Endothelial cell of umbilical vein (primary cell): ENCODE measurements at regions not wholly inside any gene's neighbourhood (a gene's known extent, or its start where the extent isn't known, plus 50 kb on each side); places are given as distances from the start of the nearest gene placed in this dataset.

ENCODE experiments used
- BruUV-seq: library from RNA; stranded (reverse); fragments of 400-500 nt; replicated peaks from 2 replicates; lab custom pipeline; 2021; lab: Mats Ljungman, UMichigan
- CTCF ChIA-PET: fragments of 300-600, 350-600 bp; sonication (Branson Sonifier 250); formaldehyde crosslinking; loops from one replicate; lab custom pipeline; 2021; ENCODE audit warnings: antibody characterized with exemption, inconsistent platforms; lab: Charles Lee
- POLR2A ChIA-PET: fragments of 300-600, 350-600 bp; sonication (Branson Sonifier 250); formaldehyde crosslinking; loops from one replicate; lab custom pipeline; 2021; ENCODE audit warnings: antibody characterized with exemption, inconsistent platforms; lab: Charles Lee
- DNase-seq: peaks from one replicate; pipeline ENCODE4 v3.0.0-alpha.2; 2011; ENCODE audit warnings: low read depth, low spot score
- FAIRE-seq: peaks from 2 replicates; lab custom pipeline; 2011; peaks lifted over from hg19 to GRCh38; lab: Jason Lieb, UNC
- H2AFZ ChIP-seq: 2 replicates; pipeline ENCODE4 v1.6.0; 2012; ENCODE audit warnings: low read depth, low read length, control low read depth, inconsistent platforms
- H3K27ac ChIP-seq: 2 replicates; pipeline ENCODE4 v1.5.1; 2011; ENCODE audit warnings: low read depth, mild to moderate bottlenecking, control low read depth, low read length, moderate library complexity; ENCODE audit not compliant: insufficient read depth
- H3K27me3 ChIP-seq, 2 experiments: 2 replicates each; pipeline versions ENCODE4 v1.6.0 to v1.6.1; 2011; ENCODE audit warnings: low read length in 2 of 2, mixed read lengths in 1 of 2; ENCODE audit not compliant: control insufficient read depth in 2 of 2, insufficient read depth in 2 of 2
- H3K36me3 ChIP-seq, 2 experiments: 2 replicates in 1 of 2; 3 replicates in 1 of 2; pipeline ENCODE4 v1.5.1; 2011; ENCODE audit warnings: low read length in 2 of 2, mild to moderate bottlenecking in 1 of 2, moderate library complexity in 1 of 2; ENCODE audit not compliant: control insufficient read depth in 2 of 2, insufficient read depth in 2 of 2; ENCODE audit errors: extremely low read depth in 1 of 2
- H3K4me1 ChIP-seq: 3 replicates; pipeline ENCODE4 v1.5.1; 2011; ENCODE audit warnings: mild to moderate bottlenecking, low read length; ENCODE audit not compliant: control insufficient read depth, insufficient read depth; ENCODE audit errors: extremely low read depth
- H3K4me2 ChIP-seq: 2 replicates; pipeline ENCODE4 v1.6.1; 2011; ENCODE audit warnings: low read length, control low read depth, mixed read lengths; ENCODE audit not compliant: insufficient read depth
- H3K4me3 ChIP-seq, 3 experiments: fragments of 200-600 bp in 1 of 3; sonication (generic), shearing (Covaris generic) in 1 of 3; replicated peaks in 1 of 3; 2 replicates each; pipeline ENCODE4 v1.5.1; 2011 to 2016; ENCODE audit warnings: control low read depth in 3 of 3, low read length in 3 of 3, mild to moderate bottlenecking in 2 of 3, inconsistent platforms in 1 of 3, low read depth in 1 of 3, moderate library complexity in 1 of 3; ENCODE audit not compliant: insufficient read depth in 1 of 3
- H3K79me2 ChIP-seq: 2 replicates; pipeline ENCODE4 v1.6.0; 2012; ENCODE audit warnings: low read length, inconsistent platforms; ENCODE audit not compliant: control insufficient read depth, insufficient read depth
- H3K9ac ChIP-seq: replicated peaks from 2 replicates; pipeline ENCODE3; 2011; ENCODE audit warnings: low read length, control low read depth; ENCODE audit not compliant: insufficient read depth; ENCODE audit errors: extremely low read depth
- H3K9me1 ChIP-seq: replicated peaks from 3 replicates; pipeline ENCODE4 v1.6.0; 2011; ENCODE audit warnings: mild to moderate bottlenecking, low read length; ENCODE audit not compliant: control insufficient read depth, insufficient read depth; ENCODE audit errors: extremely low read depth
- H3K9me3 ChIP-seq: replicated peaks from 2 replicates; pipeline ENCODE4 v1.5.1; 2012; ENCODE audit warnings: low read length, inconsistent platforms; ENCODE audit not compliant: control insufficient read depth, insufficient read depth
- H4K20me1 ChIP-seq: replicated peaks from 2 replicates; pipeline ENCODE3; 2011; ENCODE audit warnings: mild to moderate bottlenecking, low read length; ENCODE audit not compliant: control insufficient read depth, insufficient read depth; ENCODE audit errors: extremely low read depth
- EZH2 ChIP-seq: IDR thresholded peaks from 2 replicates; pipeline ENCODE4 v1.6.1; 2012; ENCODE audit warnings: borderline replicate concordance, low read depth, mild to moderate bottlenecking, moderate library complexity, low read length, inconsistent platforms; ENCODE audit not compliant: severe bottlenecking
- FOS ChIP-seq: IDR thresholded peaks from 2 replicates; pipeline ENCODE4 v1.6.1; 2011; ENCODE audit warnings: mild to moderate bottlenecking, low read length, moderate library complexity, borderline replicate concordance; ENCODE audit not compliant: insufficient read depth
- GATA2 ChIP-seq: IDR thresholded peaks from 2 replicates; pipeline ENCODE4 v1.7.0; 2011; ENCODE audit warnings: low read depth, mild to moderate bottlenecking, moderate library complexity, mixed read lengths, low read length; ENCODE audit not compliant: insufficient read length, insufficient read depth
- JUN ChIP-seq: IDR thresholded peaks from 2 replicates; pipeline ENCODE4 v1.6.1; 2011; ENCODE audit warnings: borderline replicate concordance, low read depth; ENCODE audit not compliant: insufficient read length, insufficient read depth
- MYC ChIP-seq: IDR thresholded peaks from one replicate; pipeline ENCODE4 v1.6.1; 2011; ENCODE audit warnings: mild to moderate bottlenecking, low read depth, low read length
- POLR2A ChIP-seq: IDR thresholded peaks from 2 replicates; pipeline ENCODE4 v1.6.1; 2012; ENCODE audit warnings: low read depth, mild to moderate bottlenecking, control low read depth, low read length
- POLR2AphosphoS5 ChIP-seq: IDR thresholded peaks from 2 replicates; pipeline ENCODE4 v1.6.1; 2012; ENCODE audit warnings: low read depth, mild to moderate bottlenecking, control low read depth, low read length, moderate library complexity; ENCODE audit not compliant: insufficient read depth
- dilution Hi-C: fragments of 300-500 bp; cut with MboI; formaldehyde crosslinking; loops from one replicate; pipeline ENCODE4 v1.15.0; 2019; ENCODE audit warnings: low sequenced_read_pairs; ENCODE audit not compliant: extremely low pct_ligation_motif_present
- intact Hi-C: fragments of 100-400 bp; cut with micrococcal nuclease; formaldehyde crosslinking; loops from one replicate; pipeline ENCODE4 v1.10.0; 2022
- TF ChIP-seq, protein P1 (sequence below): IDR thresholded peaks from 2 replicates; pipeline ENCODE4 v1.6.1; 2011; ENCODE audit not compliant: insufficient read depth, insufficient read length
- TF ChIP-seq, protein P2 (sequence below), 2 donors: IDR thresholded peaks; 1 replicate in 1 of 2; 2 replicates in 1 of 2; pipeline ENCODE4 v1.5.1; 2011; ENCODE audit warnings: low read length in 2 of 2, mild to moderate bottlenecking in 2 of 2, moderate library complexity in 2 of 2, control low read depth in 1 of 2, inconsistent platforms in 1 of 2, low read depth in 1 of 2; ENCODE audit not compliant: insufficient read depth in 1 of 2; ENCODE audit errors: extremely low read depth in 1 of 2

DNA sequence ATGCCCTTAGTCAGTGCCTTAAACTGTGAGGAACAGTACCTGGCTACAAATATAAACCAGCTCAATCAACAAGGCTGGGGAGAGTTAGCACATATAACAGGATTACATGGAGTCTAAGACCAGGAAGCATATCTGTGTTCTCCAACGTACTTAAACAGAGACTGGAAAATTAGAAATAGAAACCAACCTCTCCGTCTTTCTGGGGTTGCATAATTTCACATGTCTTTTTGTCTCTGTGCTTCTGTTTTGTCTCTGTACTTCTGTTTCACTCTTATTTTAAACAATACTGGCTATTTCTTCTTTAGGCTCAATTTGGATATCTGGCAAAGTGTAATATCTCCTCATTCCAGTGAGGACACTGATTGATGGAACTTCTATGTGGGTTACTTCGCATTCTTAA lies 749.0 kb upstream of the ZEB2 start:
- Histone ChIP-seq H4K20me1 (no peaks in the 10 kb centered on the region), H3K9ac (no peak overlapping the region), H3K9me3 (no peaks in the 10 kb centered on the region), H3K9me1 (no peaks in the 10 kb centered on the region), H3K79me2 (no peaks in the 10 kb centered on the region), H3K27ac (no peak overlapping the region), H3K36me3 (no peaks in the 10 kb centered on the region), H3K4me3 (no peak overlapping the region), H3K4me1 (no peaks in the 10 kb centered on the region), H2AFZ (no peak overlapping the region), H3K27me3 (no peaks in the 10 kb centered on the region), H3K4me2 (no peak overlapping the region)
- no peak for TF ChIP-seq FOS
- TF ChIP-seq MYC, result no peak
- no peak for TF ChIP-seq JUN
- TF ChIP-seq EZH2, result no peak
- no peak for TF ChIP-seq POLR2AphosphoS5
- TF ChIP-seq, protein P1, sequence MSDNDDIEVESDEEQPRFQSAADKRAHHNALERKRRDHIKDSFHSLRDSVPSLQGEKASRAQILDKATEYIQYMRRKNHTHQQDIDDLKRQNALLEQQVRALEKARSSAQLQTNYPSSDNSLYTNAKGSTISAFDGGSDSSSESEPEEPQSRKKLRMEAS, result no peak
- TF ChIP-seq, protein P2, sequence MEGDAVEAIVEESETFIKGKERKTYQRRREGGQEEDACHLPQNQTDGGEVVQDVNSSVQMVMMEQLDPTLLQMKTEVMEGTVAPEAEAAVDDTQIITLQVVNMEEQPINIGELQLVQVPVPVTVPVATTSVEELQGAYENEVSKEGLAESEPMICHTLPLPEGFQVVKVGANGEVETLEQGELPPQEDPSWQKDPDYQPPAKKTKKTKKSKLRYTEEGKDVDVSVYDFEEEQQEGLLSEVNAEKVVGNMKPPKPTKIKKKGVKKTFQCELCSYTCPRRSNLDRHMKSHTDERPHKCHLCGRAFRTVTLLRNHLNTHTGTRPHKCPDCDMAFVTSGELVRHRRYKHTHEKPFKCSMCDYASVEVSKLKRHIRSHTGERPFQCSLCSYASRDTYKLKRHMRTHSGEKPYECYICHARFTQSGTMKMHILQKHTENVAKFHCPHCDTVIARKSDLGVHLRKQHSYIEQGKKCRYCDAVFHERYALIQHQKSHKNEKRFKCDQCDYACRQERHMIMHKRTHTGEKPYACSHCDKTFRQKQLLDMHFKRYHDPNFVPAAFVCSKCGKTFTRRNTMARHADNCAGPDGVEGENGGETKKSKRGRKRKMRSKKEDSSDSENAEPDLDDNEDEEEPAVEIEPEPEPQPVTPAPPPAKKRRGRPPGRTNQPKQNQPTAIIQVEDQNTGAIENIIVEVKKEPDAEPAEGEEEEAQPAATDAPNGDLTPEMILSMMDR (IDR thresholded peaks at IDR 0.05; ENCODE audit: extremely low read depth in 1 of 2, insufficient read depth in 1 of 2, low read depth in 1 of 2, low read length in 2 of 2), result no peak
- no peak for TF ChIP-seq GATA2
- no peak for TF ChIP-seq POLR2A
- FAIRE-seq (no peak), DNase-seq (no peak)
- dilution Hi-C loops (no loop called here), intact Hi-C loops (no loop called here)
- BruUV-seq, result no TSS peak
- ChIA-PET CTCF (no interaction called here), POLR2A (no interaction called here)
